Kidney tubule cell (primary cell): ENCODE measurements at regions not wholly inside any gene's neighbourhood (a gene's known extent, or its start where the extent isn't known, plus 50 kb on each side); places are given as distances from the start of the nearest gene placed in this dataset.
"Not testable (repeated sequence)": the region's sequence is repeated elsewhere in the genome, so short reads cannot be mapped to it uniquely, and the experiment has no call there.

Source experiments
- DNase-seq: peaks from one replicate; pipeline ENCODE4 v3.0.0-alpha.2; 2018; ENCODE audit warnings: low spot score

DNA sequence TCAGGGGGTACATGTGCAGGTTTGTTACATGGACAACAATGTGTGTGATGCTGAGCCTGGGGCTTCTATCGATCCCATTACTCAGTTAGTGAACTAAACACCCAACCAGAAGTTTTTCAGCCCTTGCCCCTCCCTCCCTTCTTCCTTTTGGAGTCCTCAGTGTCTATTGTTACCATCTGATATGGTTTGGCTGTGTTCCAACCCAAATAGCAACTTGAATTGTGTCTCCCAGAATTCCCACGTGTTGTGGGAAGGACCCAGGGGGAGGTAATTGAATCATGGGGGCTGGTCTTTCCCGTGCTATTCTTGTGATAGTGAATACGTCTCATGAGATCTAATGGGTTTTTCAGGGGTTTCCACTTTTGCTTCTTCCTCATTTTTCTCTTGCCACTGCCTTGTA, 186.3 kb downstream of the AEBP2 start:
- DNase-seq = not testable (repeated sequence)

DNA sequence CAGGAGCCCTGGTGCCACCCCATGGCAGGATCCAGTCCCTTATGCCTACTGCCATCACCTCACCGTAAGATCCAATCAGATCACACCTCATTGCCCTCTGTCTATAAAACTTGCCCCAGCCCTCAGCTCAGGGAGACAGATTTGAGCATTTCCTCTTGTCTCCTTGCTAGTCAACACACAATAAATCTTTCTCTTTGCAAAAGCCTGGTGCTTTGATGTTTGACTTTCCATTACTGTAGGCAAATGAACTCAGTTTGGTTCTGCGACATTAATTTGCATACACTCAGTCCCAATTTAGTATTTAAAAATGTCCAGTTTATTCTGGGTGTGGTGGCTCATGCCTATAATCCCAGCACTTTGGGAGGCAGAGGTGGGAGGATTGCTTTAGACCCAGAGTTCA, 188.4 kb downstream of the AEBP2 start:
- DNase-seq = no peak

DNA sequence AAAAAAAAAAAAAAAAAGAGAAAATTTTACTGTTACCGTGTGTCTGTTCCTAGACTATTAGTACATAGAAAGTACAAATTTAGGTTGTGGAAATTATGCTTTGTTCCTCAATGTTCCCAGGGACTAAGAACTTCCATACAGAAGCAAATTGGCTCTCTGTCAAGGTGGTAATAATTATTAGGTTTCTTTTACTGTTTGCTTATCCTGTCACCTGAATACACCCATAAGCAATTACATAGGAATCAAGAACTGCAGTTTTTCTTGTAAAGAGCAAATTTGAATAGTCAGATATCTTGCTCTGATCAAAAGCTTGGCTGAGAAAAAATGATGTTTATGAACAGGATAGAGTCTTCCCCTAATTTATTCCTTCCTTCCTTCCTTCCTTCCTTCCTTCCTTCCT, 191.2 kb downstream of the AEBP2 start:
- DNase-seq = no peak

DNA sequence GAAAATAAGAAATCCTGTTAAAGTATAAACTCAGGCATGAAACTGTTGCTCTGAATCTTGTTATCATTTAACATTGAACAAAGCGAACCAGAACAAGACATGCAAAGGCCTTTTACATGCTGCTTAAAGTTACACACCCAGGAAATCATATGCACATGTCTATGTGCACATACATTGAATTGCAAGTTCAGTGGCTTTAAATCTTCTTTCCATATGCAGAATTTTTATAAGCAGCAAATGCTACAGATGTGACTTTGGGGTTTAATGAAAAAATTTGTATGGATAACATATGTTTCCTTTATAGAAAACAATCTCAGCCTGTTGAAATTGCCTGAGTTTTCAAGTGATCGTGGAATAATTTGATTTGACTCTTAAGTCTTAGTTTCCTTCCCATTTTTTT, 193.9 kb downstream of the AEBP2 start:
- no peak for DNase-seq

- no peak for DNase-seq
Observed at GRCh38 chr12:19633641-19634040, 194.3 kb downstream of the AEBP2 start.

GRCh38 chr12:19639781-19640415, 200.6 kb downstream of the AEBP2 start:
- DNase-seq = no peak

GRCh38 chr12:19641235-19642080, 202.2 kb downstream of the AEBP2 start:
- DNase-seq = no peak

- DNase-seq = no peak
Observed at GRCh38 chr12:19642345-19642744, 203.1 kb downstream of the AEBP2 start.

DNA sequence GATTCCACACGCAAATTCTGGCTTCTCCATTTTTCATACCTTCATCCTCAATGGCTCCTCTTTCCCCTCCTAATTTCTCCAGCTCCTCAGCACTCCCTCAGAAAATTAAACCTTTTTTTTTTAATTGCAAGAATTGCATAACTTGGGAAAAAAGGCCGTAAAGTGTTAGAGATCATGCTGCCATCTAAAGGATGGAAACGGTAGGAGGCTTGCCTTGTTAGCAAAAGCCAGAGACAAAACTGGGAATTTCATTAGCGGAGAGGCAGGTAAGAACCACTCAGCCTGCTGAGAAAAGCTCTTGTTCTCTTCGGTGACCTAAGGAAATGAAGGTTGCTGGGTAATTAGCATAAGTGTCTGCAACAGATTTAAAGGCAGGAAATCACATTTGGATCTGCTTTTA, 204.3 kb downstream of the AEBP2 start:
- peak; percentile 42 for DNase-seq

DNA sequence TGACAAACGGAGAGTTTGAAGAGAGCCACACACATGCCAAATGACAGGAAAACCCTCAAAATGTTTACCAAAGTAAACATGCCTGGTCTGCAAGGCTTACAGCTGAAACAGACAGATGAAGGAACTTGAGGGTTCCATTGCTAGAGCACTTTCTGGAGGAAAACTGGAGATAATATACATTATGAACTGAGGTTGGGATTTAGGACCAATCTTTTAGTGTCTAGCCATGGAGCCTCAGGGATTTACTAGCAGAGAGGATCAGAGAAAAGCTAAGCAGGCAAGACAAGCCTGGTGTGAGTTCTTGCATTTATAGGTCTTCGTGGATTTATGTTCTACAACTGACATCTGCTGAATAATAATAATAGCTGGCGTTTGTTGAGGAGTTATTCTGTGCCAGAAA, 205.3 kb downstream of the AEBP2 start:
- no peak for DNase-seq

DNA sequence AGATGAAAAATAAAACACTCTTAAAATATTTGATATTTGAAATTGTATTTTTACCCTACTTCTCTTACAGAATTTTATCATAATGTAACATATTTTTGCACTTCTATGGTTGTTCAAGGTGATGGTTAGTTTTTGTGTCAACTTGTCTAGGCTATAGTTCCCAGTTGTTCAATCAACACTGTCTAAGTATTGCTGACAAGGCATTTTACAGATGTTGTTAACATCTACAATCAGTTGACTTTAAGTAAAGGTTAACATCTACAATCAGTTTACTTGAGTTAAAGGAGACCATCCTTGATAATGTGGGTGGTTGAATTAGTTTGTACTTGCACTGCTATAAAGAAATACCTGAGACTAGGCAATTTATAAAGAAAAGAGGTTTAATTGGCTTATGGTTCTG, 206.5 kb downstream of the AEBP2 start:
- no peak for DNase-seq

- no peak for DNase-seq
Observed at GRCh38 chr12:19646599-19646998, 207.3 kb downstream of the AEBP2 start.

GRCh38 chr12:19647806-19648556, 208.7 kb downstream of the AEBP2 start:
- no peak for DNase-seq

- no peak for DNase-seq
Observed at GRCh38 chr12:19648591-19648990, 209.3 kb downstream of the AEBP2 start.

DNA sequence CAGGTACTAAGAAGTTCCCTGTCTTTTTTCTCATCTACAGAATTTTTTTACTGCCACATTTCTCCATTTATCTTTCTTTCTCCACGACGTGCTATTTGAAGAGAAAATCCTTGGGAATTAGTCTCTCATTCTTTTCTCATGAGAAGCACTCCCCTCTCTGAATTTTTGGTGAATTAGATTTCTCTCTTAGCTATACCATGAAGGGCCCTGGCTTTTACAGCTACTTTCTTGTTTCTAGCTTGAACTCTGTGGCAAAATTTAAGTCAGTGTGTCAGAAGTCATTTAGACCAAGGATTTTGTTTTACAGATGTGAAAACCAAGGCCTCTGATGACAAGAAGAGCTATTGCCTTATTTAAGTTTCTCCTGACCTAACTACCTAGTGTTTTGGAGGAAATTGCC, 213.1 kb downstream of the AEBP2 start:
- no peak for DNase-seq

DNA sequence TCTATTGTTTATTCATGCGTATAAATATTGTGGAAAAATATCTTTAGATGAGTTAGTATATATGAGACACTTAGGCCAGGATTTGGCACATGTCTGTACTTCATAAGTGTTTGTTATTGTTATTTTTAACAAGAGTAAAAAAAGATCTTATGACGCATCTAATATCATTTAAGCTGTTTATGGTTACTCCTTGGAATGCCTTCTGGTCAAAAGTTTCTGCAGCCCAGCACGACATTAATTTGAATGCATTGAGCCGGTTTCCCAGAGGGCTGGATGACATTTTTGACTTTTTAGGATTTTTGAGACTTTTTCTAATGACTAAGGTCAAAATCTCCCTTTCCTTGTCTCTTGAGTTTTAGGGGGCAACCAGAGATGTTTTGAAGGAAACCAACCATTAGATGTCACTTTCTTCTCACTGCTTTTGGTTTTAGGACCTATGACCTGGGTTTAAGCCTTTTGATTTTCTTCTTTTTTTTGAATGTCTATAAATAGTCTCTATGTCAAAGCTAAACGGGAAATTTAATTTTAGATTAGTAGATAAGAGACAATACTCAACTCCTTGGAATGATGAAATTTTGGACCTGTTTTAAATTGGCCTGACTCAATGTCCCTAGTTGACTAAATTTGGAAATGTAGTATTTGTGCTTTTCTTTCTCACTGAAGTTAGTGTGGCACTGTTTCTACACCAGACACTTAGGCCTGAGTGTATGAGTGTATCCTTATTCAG, 215.5 kb downstream of the AEBP2 start:
- no peak for DNase-seq

DNA sequence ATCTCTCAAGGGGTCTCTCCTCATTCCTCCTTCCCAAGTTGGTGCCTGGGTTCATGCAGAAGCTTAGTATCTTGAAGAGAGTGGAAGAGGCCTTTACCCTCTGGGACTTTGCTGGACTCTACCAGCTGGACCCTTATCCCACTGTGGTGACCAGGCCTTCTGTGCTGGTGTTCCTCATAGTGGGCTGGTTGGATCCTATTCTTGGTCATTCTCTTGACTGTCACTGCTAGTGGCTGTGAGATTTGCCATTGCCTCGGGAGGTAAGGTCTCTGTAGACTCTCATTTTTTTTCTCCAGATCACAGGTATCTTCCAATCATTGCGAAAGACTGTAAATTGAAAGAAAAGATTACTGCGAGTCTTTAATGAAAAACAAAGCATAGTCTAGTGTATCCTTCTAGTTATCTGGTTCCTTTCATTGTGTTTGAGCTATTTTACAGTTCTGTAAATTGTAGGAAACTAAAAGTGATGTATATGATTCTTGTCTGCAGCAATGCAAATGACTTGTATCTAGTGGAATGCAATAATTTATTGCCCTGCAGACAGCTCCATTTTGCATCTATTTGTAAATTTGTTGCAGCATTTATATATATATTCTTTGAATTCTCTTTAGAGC, 217.9 kb downstream of the AEBP2 start:
- no peak for DNase-seq

GRCh38 chr12:19657732-19658130, 218.4 kb downstream of the AEBP2 start:
- DNase-seq = no peak

GRCh38 chr12:19659086-19659485, 219.8 kb downstream of the AEBP2 start:
- no peak for DNase-seq

- no peak for DNase-seq
Observed at GRCh38 chr12:19659501-19659900, 220.2 kb downstream of the AEBP2 start.

GRCh38 chr12:19665121-19665900, 226.0 kb downstream of the AEBP2 start:
- DNase-seq = no peak
